HG02678 (cell line): ENCODE measurements at regions not wholly inside any gene's neighbourhood (a gene's known extent, or its start where the extent isn't known, plus 50 kb on each side); places are given as distances from the start of the nearest gene placed in this dataset.
"Not testable (repeated sequence)": the region's sequence is repeated elsewhere in the genome, so short reads cannot be mapped to it uniquely, and the experiment has no call there.

ENCODE experiments used
- ATAC-seq: cut with Tn5 transposase; IDR thresholded peaks from one replicate; pipeline ENCODE4 v1.9.1; 2021; ENCODE audit warnings: mild to moderate bottlenecking, moderate library complexity; ENCODE audit not compliant: unreplicated experiment

GRCh38 chr18:68153821-68154220, 561.1 kb downstream of the TMX3 start:
- not testable (repeated sequence) for ATAC-seq

- ATAC-seq, result no peak
Observed at GRCh38 chr18:68152770-68153169, 562.1 kb downstream of the TMX3 start.

- no peak for ATAC-seq
Observed at GRCh38 chr18:68150961-68151360, 563.9 kb downstream of the TMX3 start.

GRCh38 chr18:68148863-68149262, 566.0 kb downstream of the TMX3 start:
- ATAC-seq, result no peak

GRCh38 chr18:68147728-68148127, 567.2 kb downstream of the TMX3 start:
- no peak for ATAC-seq

- ATAC-seq, result no peak
Observed at GRCh38 chr18:68121826-68122225, 593.1 kb downstream of the TMX3 start.

- no peak for ATAC-seq
Observed at GRCh38 chr18:68121308-68121707, 593.6 kb downstream of the TMX3 start.

- no peak for ATAC-seq
Observed at GRCh38 chr18:68114989-68115388, 598.5 kb upstream of the DSEL start.

GRCh38 chr18:68104036-68104435, 587.5 kb upstream of the DSEL start:
- no peak for ATAC-seq

- ATAC-seq, result no peak
Observed at GRCh38 chr18:68103561-68103960, 587.0 kb upstream of the DSEL start.

- ATAC-seq, result no peak
Observed at GRCh38 chr18:68102117-68102516, 585.6 kb upstream of the DSEL start.

- no peak for ATAC-seq
Observed at GRCh38 chr18:68098655-68099054, 582.1 kb upstream of the DSEL start.

- ATAC-seq, result no peak
Observed at GRCh38 chr18:68086481-68086880, 570.0 kb upstream of the DSEL start.

GRCh38 chr18:68085251-68085650, 568.7 kb upstream of the DSEL start:
- ATAC-seq, result no peak

GRCh38 chr18:68083776-68084175, 567.3 kb upstream of the DSEL start:
- ATAC-seq, result no peak

GRCh38 chr18:68083131-68083530, 566.6 kb upstream of the DSEL start:
- ATAC-seq, result no peak

GRCh38 chr18:68072744-68073143, 556.2 kb upstream of the DSEL start:
- no peak for ATAC-seq

GRCh38 chr18:68060871-68061270, 544.4 kb upstream of the DSEL start:
- no peak for ATAC-seq

- ATAC-seq, result no peak
Observed at GRCh38 chr18:68056936-68057335, 540.4 kb upstream of the DSEL start.

- no peak for ATAC-seq
Observed at GRCh38 chr18:68054669-68055068, 538.1 kb upstream of the DSEL start.

GRCh38 chr18:68053290-68053689, 536.8 kb upstream of the DSEL start:
- no peak for ATAC-seq

GRCh38 chr18:68041327-68041726, 524.8 kb upstream of the DSEL start:
- ATAC-seq, result no peak

- no peak for ATAC-seq
Observed at GRCh38 chr18:68040198-68040597, 523.7 kb upstream of the DSEL start.
